ENCODE measurements at regions not wholly inside any gene's neighbourhood (a gene's known extent, or its start where the extent isn't known, plus 50 kb on each side); places are given as distances from the start of the nearest gene placed in this dataset.
"Not testable (repeated sequence)": the region's sequence is repeated elsewhere in the genome, so short reads cannot be mapped to it uniquely, and the experiment has no call there.

DNA sequence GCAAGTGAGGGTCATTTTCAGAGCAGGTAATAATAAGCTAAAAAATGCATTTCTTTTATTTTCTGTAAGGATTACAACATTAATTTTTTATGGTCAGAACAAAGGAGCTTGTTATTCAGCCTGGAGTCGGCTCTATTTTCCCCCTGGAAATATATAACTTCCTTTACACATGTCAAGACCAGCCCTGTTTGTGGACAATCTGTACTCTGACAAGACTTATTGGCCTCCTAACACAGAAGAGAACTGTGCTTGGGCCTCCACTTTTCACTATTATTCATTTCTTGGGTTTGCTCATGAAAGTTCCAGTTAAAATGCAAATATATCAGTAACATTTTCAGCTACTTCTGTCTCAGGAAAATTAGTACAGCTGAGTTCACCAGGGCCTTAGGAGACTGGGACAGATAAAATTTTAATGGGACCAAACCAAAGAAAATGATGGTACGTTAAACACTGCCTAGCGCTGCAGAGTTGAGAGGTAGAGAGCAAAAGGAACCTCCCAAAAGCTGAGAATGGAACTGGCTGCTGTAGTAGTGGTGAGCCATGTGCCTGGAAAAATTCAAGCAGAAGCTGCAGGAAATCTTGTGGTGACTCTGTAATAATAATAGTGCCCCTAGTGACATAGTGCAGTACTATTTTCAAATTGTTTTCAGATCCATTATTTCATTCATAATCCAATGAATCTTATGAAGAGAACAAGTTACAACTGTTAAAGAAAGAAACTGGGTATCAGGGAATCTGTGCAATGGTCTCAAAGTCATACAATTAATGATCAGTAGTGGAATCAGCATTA, 227.2 kb upstream of the KIAA1217 start:
- no peaks in the 10 kb centered on the region for H3K4me1 Mint-ChIP-seq (ENCODE audit: low read depth)
- TF ChIP-seq, protein P1, sequence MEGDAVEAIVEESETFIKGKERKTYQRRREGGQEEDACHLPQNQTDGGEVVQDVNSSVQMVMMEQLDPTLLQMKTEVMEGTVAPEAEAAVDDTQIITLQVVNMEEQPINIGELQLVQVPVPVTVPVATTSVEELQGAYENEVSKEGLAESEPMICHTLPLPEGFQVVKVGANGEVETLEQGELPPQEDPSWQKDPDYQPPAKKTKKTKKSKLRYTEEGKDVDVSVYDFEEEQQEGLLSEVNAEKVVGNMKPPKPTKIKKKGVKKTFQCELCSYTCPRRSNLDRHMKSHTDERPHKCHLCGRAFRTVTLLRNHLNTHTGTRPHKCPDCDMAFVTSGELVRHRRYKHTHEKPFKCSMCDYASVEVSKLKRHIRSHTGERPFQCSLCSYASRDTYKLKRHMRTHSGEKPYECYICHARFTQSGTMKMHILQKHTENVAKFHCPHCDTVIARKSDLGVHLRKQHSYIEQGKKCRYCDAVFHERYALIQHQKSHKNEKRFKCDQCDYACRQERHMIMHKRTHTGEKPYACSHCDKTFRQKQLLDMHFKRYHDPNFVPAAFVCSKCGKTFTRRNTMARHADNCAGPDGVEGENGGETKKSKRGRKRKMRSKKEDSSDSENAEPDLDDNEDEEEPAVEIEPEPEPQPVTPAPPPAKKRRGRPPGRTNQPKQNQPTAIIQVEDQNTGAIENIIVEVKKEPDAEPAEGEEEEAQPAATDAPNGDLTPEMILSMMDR (IDR thresholded peaks at IDR 0.05), result no peak

DNA sequence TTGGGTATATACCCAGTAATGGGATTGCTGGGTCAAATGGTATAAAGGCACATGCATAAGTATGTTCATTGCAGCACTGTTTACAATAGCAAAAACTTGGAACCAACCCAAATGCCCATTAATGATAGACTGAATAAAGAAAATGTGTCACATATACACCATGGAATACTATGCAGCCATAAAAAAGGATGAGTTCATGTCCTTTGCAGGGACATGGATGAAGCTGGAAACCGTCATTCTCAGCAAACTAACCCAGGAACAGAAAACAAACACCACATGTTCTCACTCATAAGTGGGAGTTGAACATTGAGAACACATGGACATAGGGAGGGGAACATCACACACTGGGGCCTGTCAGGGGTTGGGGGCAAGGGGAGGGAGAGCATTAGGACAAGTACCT, 224.5 kb upstream of the KIAA1217 start:
- H3K4me1 Mint-ChIP-seq (ENCODE audit: low read depth); DNase-seq; H3K27ac Mint-ChIP-seq; H3K36me3 ChIP-seq (ENCODE audit: insufficient read depth, low read length); H3K27ac ChIP-seq (ENCODE audit: low read depth in 1 of 2, low read length in 2 of 2); intact Hi-C loops (cut with DNase I, micrococcal nuclease); ATAC-seq (ENCODE audit: poor library complexity); CTCF ChIA-PET; H3K27me3 ChIP-seq (ENCODE audit: control insufficient read depth in 1 of 2, insufficient read depth in 2 of 2, low read length in 2 of 2); H3K4me3 ChIP-seq (ENCODE audit: low read length); H3K4me1 ChIP-seq (ENCODE audit: insufficient read depth, low read length); H3K36me3 Mint-ChIP-seq (ENCODE audit: low read depth); H3K9me3 ChIP-seq (ENCODE audit: control insufficient read depth in 1 of 2, insufficient read depth in 1 of 2, low read length in 2 of 2); POLR2A ChIA-PET; H3K27me3 Mint-ChIP-seq; H3K4me3 Mint-ChIP-seq: not testable (repeated sequence)
- peaks cover 11% of the 10 kb centered on the region for H3K9me3 Mint-ChIP-seq

More for the DNA sequence above, 227.2 kb upstream of the KIAA1217 start:
- Mint-ChIP-seq H3K9me3 (peaks cover 8% of the 10 kb centered on the region), H3K36me3 (ENCODE audit: low read depth) (no peaks in the 10 kb centered on the region), H3K27me3 (peaks cover 3% of the 10 kb centered on the region), H3K4me3 (no peak overlapping the region), H3K27ac (no peak overlapping the region)
- Histone ChIP-seq H3K36me3 (ENCODE audit: insufficient read depth, low read length) (no peaks in the 10 kb centered on the region), H3K27ac (ENCODE audit: low read depth in 1 of 2, low read length in 2 of 2) (no peak overlapping the region), H3K9me3 (ENCODE audit: control insufficient read depth in 1 of 2, insufficient read depth in 1 of 2, low read length in 2 of 2) (peaks cover 0 to 7% of the 10 kb centered on the region in 2 experiments), H3K4me3 (ENCODE audit: low read length) (no peak overlapping the region), H3K4me1 (ENCODE audit: insufficient read depth, low read length) (no peaks in the 10 kb centered on the region), H3K27me3 (ENCODE audit: control insufficient read depth in 1 of 2, insufficient read depth in 2 of 2, low read length in 2 of 2) (no peaks in the 10 kb centered on the region)
- intact Hi-C loops (cut with DNase I, micrococcal nuclease), result no loop called here
- DNase-seq (no peak), ATAC-seq (ENCODE audit: poor library complexity) (no peak)
- ChIA-PET POLR2A (no interaction called here), CTCF (no interaction called here)

DNA sequence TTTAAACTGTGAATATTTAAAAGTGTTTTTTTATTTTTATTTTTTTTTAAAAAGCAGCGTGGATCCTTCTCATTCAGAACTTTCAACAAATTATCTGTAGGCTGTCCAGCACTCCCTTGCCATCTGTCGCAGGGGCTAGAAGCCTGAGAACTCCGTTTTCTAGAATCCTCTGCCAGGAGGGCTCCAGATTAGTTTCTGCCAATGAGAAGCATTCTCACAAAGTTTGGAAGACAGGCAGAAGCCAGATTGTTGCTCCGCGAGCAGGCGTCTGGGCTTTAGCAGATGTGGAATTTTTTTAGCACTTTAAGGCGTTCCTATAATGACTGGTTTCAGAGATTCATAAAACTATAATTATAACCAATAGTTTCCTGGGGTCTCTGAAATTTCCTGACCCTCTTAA, 220.9 kb upstream of the KIAA1217 start:
- intact Hi-C loops (cut with DNase I, micrococcal nuclease), result no loop called here
- no peak for DNase-seq
- H3K4me1 Mint-ChIP-seq (ENCODE audit: low read depth), result no peaks in the 10 kb centered on the region
- no peaks in the 10 kb centered on the region for H3K4me1 ChIP-seq (ENCODE audit: insufficient read depth, low read length)
- no peak overlapping the region for H3K4me3 ChIP-seq (ENCODE audit: low read length)
- ATAC-seq (ENCODE audit: poor library complexity), result no peak
- H3K9me3 ChIP-seq (ENCODE audit: control insufficient read depth in 1 of 2, insufficient read depth in 1 of 2, low read length in 2 of 2), result no peaks in the 10 kb centered on the region
- no peaks in the 10 kb centered on the region for H3K27me3 Mint-ChIP-seq
- H3K27ac ChIP-seq (ENCODE audit: low read depth in 1 of 2, low read length in 2 of 2), result no peak overlapping the region
- no peaks in the 10 kb centered on the region for H3K27me3 ChIP-seq (ENCODE audit: control insufficient read depth in 1 of 2, insufficient read depth in 2 of 2, low read length in 2 of 2)
- peaks cover 11% of the 10 kb centered on the region for H3K9me3 Mint-ChIP-seq
- H3K27ac Mint-ChIP-seq, result no peak overlapping the region
- H3K4me3 Mint-ChIP-seq, result no peak overlapping the region
- TF ChIP-seq, protein P1 (IDR thresholded peaks at IDR 0.05), result no peak
- CTCF ChIA-PET, result no interaction called here
- no peaks in the 10 kb centered on the region for H3K36me3 Mint-ChIP-seq (ENCODE audit: low read depth)
- POLR2A ChIA-PET, result no interaction called here
- no peaks in the 10 kb centered on the region for H3K36me3 ChIP-seq (ENCODE audit: insufficient read depth, low read length)

Data from CD4-positive, alpha-beta T cell (primary cell).